ENCODE measurements at regions not wholly inside any gene's neighbourhood (a gene's known extent, or its start where the extent isn't known, plus 50 kb on each side); places are given as distances from the start of the nearest gene placed in this dataset.

- no peak overlapping the region for H3K4me3 ChIP-seq (ENCODE audit: low read length)
- no CpG with 5 or more reads among the region's 2 CpGs for WGBS (ENCODE audit: insufficient coverage, low lambda C conversion rate)
- H3K27ac ChIP-seq (ENCODE audit: low read length): no peak overlapping the region
- no peaks in the 10 kb centered on the region for H3K9me3 ChIP-seq (ENCODE audit: control insufficient read depth, low read depth, low read length)
- H3K4me1 ChIP-seq (ENCODE audit: control insufficient read depth, insufficient read depth, low read length): no peaks in the 10 kb centered on the region
- H3K27me3 ChIP-seq (ENCODE audit: control insufficient read depth, insufficient read depth, low read length): no peaks in the 10 kb centered on the region
- H3K36me3 ChIP-seq (ENCODE audit: control insufficient read depth, insufficient read depth, low read length): no peaks in the 10 kb centered on the region
- no peak for DNase-seq
Observed at GRCh38 chr1:229075217-229075616, 195.7 kb upstream of the RAB4A start.

GRCh38 chr1:229075716-229076115 is 195.2 kb upstream of the RAB4A start:
- H3K9me3 ChIP-seq (ENCODE audit: control insufficient read depth, low read depth, low read length): no peaks in the 10 kb centered on the region
- H3K27ac ChIP-seq (ENCODE audit: low read length): no peak overlapping the region
- H3K4me1 ChIP-seq (ENCODE audit: control insufficient read depth, insufficient read depth, low read length): no peaks in the 10 kb centered on the region
- H3K4me3 ChIP-seq (ENCODE audit: low read length): no peak overlapping the region
- no peaks in the 10 kb centered on the region for H3K27me3 ChIP-seq (ENCODE audit: control insufficient read depth, insufficient read depth, low read length)
- DNase-seq: no peak
- WGBS (ENCODE audit: insufficient coverage, low lambda C conversion rate): 86% methylated on average over 2 of the region's 4 CpGs
- H3K36me3 ChIP-seq (ENCODE audit: control insufficient read depth, insufficient read depth, low read length): no peaks in the 10 kb centered on the region

- Histone ChIP-seq H3K36me3 (ENCODE audit: control insufficient read depth, insufficient read depth, low read length) (no peaks in the 10 kb centered on the region), H3K4me3 (ENCODE audit: low read length) (no peak overlapping the region), H3K9me3 (ENCODE audit: control insufficient read depth, low read depth, low read length) (no peaks in the 10 kb centered on the region), H3K4me1 (ENCODE audit: control insufficient read depth, insufficient read depth, low read length) (no peaks in the 10 kb centered on the region), H3K27me3 (ENCODE audit: control insufficient read depth, insufficient read depth, low read length) (no peaks in the 10 kb centered on the region), H3K27ac (ENCODE audit: low read length) (no peak overlapping the region)
- 100% methylated on average over 3 of the region's 4 CpGs for WGBS (ENCODE audit: insufficient coverage, low lambda C conversion rate)
- DNase-seq: no peak
Observed at GRCh38 chr1:229076195-229076594, 194.7 kb upstream of the RAB4A start.

- Histone ChIP-seq H3K4me3 (ENCODE audit: low read length) (no peak overlapping the region), H3K36me3 (ENCODE audit: control insufficient read depth, insufficient read depth, low read length) (no peaks in the 10 kb centered on the region), H3K27ac (ENCODE audit: low read length) (no peak overlapping the region), H3K4me1 (ENCODE audit: control insufficient read depth, insufficient read depth, low read length) (no peaks in the 10 kb centered on the region), H3K27me3 (ENCODE audit: control insufficient read depth, insufficient read depth, low read length) (no peaks in the 10 kb centered on the region), H3K9me3 (ENCODE audit: control insufficient read depth, low read depth, low read length) (peaks cover 5% of the 10 kb centered on the region)
- WGBS (ENCODE audit: insufficient coverage, low lambda C conversion rate): no CpG with 5 or more reads among the region's 2 CpGs
- DNase-seq: no peak
Observed at GRCh38 chr1:229079016-229079595, 191.8 kb upstream of the RAB4A start.

GRCh38 chr1:229080361-229080760 is 190.6 kb upstream of the RAB4A start:
- no peaks in the 10 kb centered on the region for H3K4me1 ChIP-seq (ENCODE audit: control insufficient read depth, insufficient read depth, low read length)
- no peak for DNase-seq
- H3K27me3 ChIP-seq (ENCODE audit: control insufficient read depth, insufficient read depth, low read length): no peaks in the 10 kb centered on the region
- WGBS (ENCODE audit: insufficient coverage, low lambda C conversion rate): 83% methylated on average over 1 of the region's 2 CpGs
- no peaks in the 10 kb centered on the region for H3K36me3 ChIP-seq (ENCODE audit: control insufficient read depth, insufficient read depth, low read length)
- H3K4me3 ChIP-seq (ENCODE audit: low read length): no peak overlapping the region
- no peak overlapping the region for H3K27ac ChIP-seq (ENCODE audit: low read length)
- H3K9me3 ChIP-seq (ENCODE audit: control insufficient read depth, low read depth, low read length): peaks cover 5% of the 10 kb centered on the region

GRCh38 chr1:229085291-229085690 is 185.6 kb upstream of the RAB4A start:
- no peak for DNase-seq
- Histone ChIP-seq H3K4me3 (ENCODE audit: low read length) (no peak overlapping the region), H3K4me1 (ENCODE audit: control insufficient read depth, insufficient read depth, low read length) (no peaks in the 10 kb centered on the region), H3K36me3 (ENCODE audit: control insufficient read depth, insufficient read depth, low read length) (no peaks in the 10 kb centered on the region), H3K27me3 (ENCODE audit: control insufficient read depth, insufficient read depth, low read length) (no peaks in the 10 kb centered on the region), H3K27ac (ENCODE audit: low read length) (no peak overlapping the region), H3K9me3 (ENCODE audit: control insufficient read depth, low read depth, low read length) (peaks cover 5% of the 10 kb centered on the region)
- no CpG with 5 or more reads among the region's 1 CpG for WGBS (ENCODE audit: insufficient coverage, low lambda C conversion rate)

GRCh38 chr1:229086091-229086490 is 184.8 kb upstream of the RAB4A start:
- no peak overlapping the region for H3K27ac ChIP-seq (ENCODE audit: low read length)
- H3K9me3 ChIP-seq (ENCODE audit: control insufficient read depth, low read depth, low read length): peaks cover 5% of the 10 kb centered on the region
- no peaks in the 10 kb centered on the region for H3K27me3 ChIP-seq (ENCODE audit: control insufficient read depth, insufficient read depth, low read length)
- no peaks in the 10 kb centered on the region for H3K36me3 ChIP-seq (ENCODE audit: control insufficient read depth, insufficient read depth, low read length)
- no peaks in the 10 kb centered on the region for H3K4me1 ChIP-seq (ENCODE audit: control insufficient read depth, insufficient read depth, low read length)
- no peak for DNase-seq
- H3K4me3 ChIP-seq (ENCODE audit: low read length): no peak overlapping the region

GRCh38 chr1:229086686-229087085 is 184.2 kb upstream of the RAB4A start:
- Histone ChIP-seq H3K27ac (ENCODE audit: low read length) (no peak overlapping the region), H3K9me3 (ENCODE audit: control insufficient read depth, low read depth, low read length) (peaks cover 5% of the 10 kb centered on the region), H3K4me3 (ENCODE audit: low read length) (no peak overlapping the region), H3K36me3 (ENCODE audit: control insufficient read depth, insufficient read depth, low read length) (no peaks in the 10 kb centered on the region), H3K4me1 (ENCODE audit: control insufficient read depth, insufficient read depth, low read length) (no peaks in the 10 kb centered on the region), H3K27me3 (ENCODE audit: control insufficient read depth, insufficient read depth, low read length) (no peaks in the 10 kb centered on the region)
- no peak for DNase-seq
- no CpG with 5 or more reads among the region's 1 CpG for WGBS (ENCODE audit: insufficient coverage, low lambda C conversion rate)

GRCh38 chr1:229087339-229087738 is 183.6 kb upstream of the RAB4A start:
- DNase-seq: no peak
- Histone ChIP-seq H3K27me3 (ENCODE audit: control insufficient read depth, insufficient read depth, low read length) (no peaks in the 10 kb centered on the region), H3K4me1 (ENCODE audit: control insufficient read depth, insufficient read depth, low read length) (no peaks in the 10 kb centered on the region), H3K9me3 (ENCODE audit: control insufficient read depth, low read depth, low read length) (no peaks in the 10 kb centered on the region), H3K4me3 (ENCODE audit: low read length) (no peak overlapping the region), H3K36me3 (ENCODE audit: control insufficient read depth, insufficient read depth, low read length) (no peaks in the 10 kb centered on the region), H3K27ac (ENCODE audit: low read length) (no peak overlapping the region)
- no CpG with 5 or more reads among the region's 5 CpGs for WGBS (ENCODE audit: insufficient coverage, low lambda C conversion rate)

GRCh38 chr1:229087906-229088305 is 183.0 kb upstream of the RAB4A start:
- no peaks in the 10 kb centered on the region for H3K36me3 ChIP-seq (ENCODE audit: control insufficient read depth, insufficient read depth, low read length)
- H3K9me3 ChIP-seq (ENCODE audit: control insufficient read depth, low read depth, low read length): no peaks in the 10 kb centered on the region
- DNase-seq: no peak
- H3K4me1 ChIP-seq (ENCODE audit: control insufficient read depth, insufficient read depth, low read length): no peaks in the 10 kb centered on the region
- no peak overlapping the region for H3K4me3 ChIP-seq (ENCODE audit: low read length)
- no peaks in the 10 kb centered on the region for H3K27me3 ChIP-seq (ENCODE audit: control insufficient read depth, insufficient read depth, low read length)
- no CpG with 5 or more reads among the region's 14 CpGs for WGBS (ENCODE audit: insufficient coverage, low lambda C conversion rate)
- H3K27ac ChIP-seq (ENCODE audit: low read length): no peak overlapping the region

- no peaks in the 10 kb centered on the region for H3K36me3 ChIP-seq (ENCODE audit: control insufficient read depth, insufficient read depth, low read length)
- DNase-seq: no peak
- no peak overlapping the region for H3K4me3 ChIP-seq (ENCODE audit: low read length)
- no CpG with 5 or more reads among the region's 4 CpGs for WGBS (ENCODE audit: insufficient coverage, low lambda C conversion rate)
- no peak overlapping the region for H3K27ac ChIP-seq (ENCODE audit: low read length)
- H3K9me3 ChIP-seq (ENCODE audit: control insufficient read depth, low read depth, low read length): no peaks in the 10 kb centered on the region
- peaks cover 1% of the 10 kb centered on the region for H3K4me1 ChIP-seq (ENCODE audit: control insufficient read depth, insufficient read depth, low read length)
- H3K27me3 ChIP-seq (ENCODE audit: control insufficient read depth, insufficient read depth, low read length): no peaks in the 10 kb centered on the region
Observed at GRCh38 chr1:229088711-229089110, 182.2 kb upstream of the RAB4A start.
